OCI-LY1 (cell line): ENCODE measurements at regions not wholly inside any gene's neighbourhood (a gene's known extent, or its start where the extent isn't known, plus 50 kb on each side); places are given as distances from the start of the nearest gene placed in this dataset.

Source experiments
- EZH2 ChIP-seq: fragments of 200-600 bp; sonication (generic), shearing (Covaris generic); IDR thresholded peaks from 2 replicates; pipeline ENCODE4 v1.8.0; 2017; ENCODE audit warnings: borderline replicate concordance, mixed run types, mild to moderate bottlenecking, antibody characterized with exemption, low read length, moderate library complexity, mixed read lengths
- TF ChIP-seq, protein P1 (sequence below): fragments of 200-600 bp; sonication (generic), shearing (Covaris generic); IDR thresholded peaks from 2 replicates; pipeline ENCODE4 v1.5.1; 2017; ENCODE audit warnings: mild to moderate bottlenecking, antibody characterized with exemption, low read length, moderate library complexity, mixed read lengths

DNA sequence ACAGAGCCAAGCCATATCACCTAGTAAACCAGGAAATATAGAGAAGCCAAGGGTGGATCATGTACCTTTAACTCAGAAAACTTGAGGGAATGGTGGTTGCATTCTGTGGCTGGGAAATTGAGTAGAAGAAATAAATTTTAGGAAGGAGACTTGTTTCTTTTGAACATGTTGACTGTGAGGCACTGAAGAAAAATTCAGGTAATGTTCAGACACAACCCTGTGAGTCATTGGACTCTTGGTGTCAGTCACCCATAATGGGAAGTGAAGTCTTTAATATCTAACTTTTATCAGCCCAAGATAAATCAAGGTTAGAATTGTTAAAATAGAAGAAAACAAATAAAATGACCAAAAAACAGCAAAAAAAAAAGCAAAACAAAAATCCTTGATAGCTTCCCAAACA lies 98.8 kb upstream of the GRIK2 start:
- no peak for TF ChIP-seq EZH2
- TF ChIP-seq, protein P1, sequence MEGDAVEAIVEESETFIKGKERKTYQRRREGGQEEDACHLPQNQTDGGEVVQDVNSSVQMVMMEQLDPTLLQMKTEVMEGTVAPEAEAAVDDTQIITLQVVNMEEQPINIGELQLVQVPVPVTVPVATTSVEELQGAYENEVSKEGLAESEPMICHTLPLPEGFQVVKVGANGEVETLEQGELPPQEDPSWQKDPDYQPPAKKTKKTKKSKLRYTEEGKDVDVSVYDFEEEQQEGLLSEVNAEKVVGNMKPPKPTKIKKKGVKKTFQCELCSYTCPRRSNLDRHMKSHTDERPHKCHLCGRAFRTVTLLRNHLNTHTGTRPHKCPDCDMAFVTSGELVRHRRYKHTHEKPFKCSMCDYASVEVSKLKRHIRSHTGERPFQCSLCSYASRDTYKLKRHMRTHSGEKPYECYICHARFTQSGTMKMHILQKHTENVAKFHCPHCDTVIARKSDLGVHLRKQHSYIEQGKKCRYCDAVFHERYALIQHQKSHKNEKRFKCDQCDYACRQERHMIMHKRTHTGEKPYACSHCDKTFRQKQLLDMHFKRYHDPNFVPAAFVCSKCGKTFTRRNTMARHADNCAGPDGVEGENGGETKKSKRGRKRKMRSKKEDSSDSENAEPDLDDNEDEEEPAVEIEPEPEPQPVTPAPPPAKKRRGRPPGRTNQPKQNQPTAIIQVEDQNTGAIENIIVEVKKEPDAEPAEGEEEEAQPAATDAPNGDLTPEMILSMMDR: no peak
